ENCODE measurements at regions not wholly inside any gene's neighbourhood (a gene's known extent, or its start where the extent isn't known, plus 50 kb on each side); places are given as distances from the start of the nearest gene placed in this dataset.
"Not testable (repeated sequence)": the region's sequence is repeated elsewhere in the genome, so short reads cannot be mapped to it uniquely, and the experiment has no call there.

DNA sequence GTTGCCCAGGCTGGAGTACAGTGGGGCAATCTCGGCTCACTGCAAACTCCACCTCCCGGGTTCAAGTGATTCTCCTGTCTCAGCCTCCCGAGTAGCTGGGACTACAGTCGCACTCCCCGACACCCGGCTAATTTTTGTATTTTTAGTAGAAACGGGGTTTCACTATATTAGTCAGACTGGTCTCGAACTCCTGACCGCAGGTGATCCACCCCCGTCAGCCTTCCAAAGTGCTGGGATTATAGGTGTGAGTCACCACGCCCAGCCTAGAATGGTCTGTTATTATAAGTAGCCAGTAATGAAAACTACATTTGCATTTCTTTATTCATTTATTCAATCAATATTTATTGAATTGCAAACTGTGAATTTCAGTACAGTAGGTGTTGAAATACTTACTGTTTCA is 72.6 kb upstream of the ABCA1 start:
- H3K36me3 Mint-ChIP-seq, H3K4me1 Mint-ChIP-seq, H3K9me3 Mint-ChIP-seq, H3K27ac Mint-ChIP-seq, DNase-seq, H3K4me3 Mint-ChIP-seq, H3K27me3 Mint-ChIP-seq: not testable (repeated sequence)

DNA sequence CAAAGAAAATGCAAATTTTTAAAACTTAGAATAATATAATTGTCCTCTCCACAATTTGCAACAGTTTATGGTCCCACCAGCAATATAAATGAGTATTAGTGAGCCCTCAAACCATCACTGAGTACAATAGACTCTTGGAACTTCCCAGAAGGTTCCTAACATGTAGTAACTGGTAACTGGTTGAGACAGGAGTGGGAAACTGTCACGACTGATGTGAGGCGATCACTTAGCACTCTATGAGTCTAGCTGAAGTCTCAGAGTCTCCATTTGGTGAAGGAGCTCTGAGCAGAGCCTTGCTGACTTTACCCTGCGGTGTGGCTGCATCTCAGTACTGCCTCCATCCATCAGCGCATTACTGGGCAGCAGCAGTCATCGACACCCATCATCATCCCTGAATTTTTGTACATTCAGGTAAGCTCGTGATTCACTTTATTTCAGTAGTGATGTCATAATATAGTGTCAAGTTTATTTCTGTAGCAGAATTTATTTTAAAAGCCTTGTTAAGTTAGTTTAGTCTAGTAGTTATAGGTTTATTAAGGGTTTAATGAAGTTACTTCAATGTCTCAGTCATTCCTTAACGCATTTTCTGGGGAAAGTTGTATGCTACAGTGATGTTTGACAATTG is 76.6 kb upstream of the ABCA1 start:
- DNase-seq: no peak
- no peak overlapping the region for H3K4me3 Mint-ChIP-seq
- H3K27me3 Mint-ChIP-seq: peaks cover 2% of the 10 kb centered on the region
- no peak overlapping the region for H3K27ac Mint-ChIP-seq
- peaks cover 6% of the 10 kb centered on the region for H3K4me1 Mint-ChIP-seq
- H3K9me3 Mint-ChIP-seq: no peaks in the 10 kb centered on the region
- no peaks in the 10 kb centered on the region for H3K36me3 Mint-ChIP-seq

DNA sequence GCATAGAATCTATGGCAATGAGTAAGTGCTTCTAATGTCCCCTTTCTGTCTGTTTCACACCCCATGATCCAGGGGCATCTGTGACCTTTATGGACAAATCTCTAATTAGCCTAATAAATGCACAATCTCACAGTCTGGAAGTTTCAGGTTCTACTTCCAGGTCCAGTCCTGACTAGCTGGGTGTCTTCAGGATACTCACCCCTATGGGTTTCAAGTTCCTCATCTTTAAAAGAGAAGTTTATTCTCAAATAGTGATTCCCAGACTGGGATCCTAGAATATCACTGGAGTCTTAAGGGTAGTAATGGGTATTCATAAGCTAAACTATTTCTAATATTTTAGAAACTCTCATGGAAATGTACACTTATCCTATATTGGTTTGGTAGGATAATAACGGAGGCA is 77.2 kb upstream of the ABCA1 start:
- H3K27me3 Mint-ChIP-seq: no peaks in the 10 kb centered on the region
- H3K27ac Mint-ChIP-seq: no peak overlapping the region
- no peak for DNase-seq
- H3K36me3 Mint-ChIP-seq: no peaks in the 10 kb centered on the region
- H3K9me3 Mint-ChIP-seq: no peaks in the 10 kb centered on the region
- no peak overlapping the region for H3K4me3 Mint-ChIP-seq
- peaks cover 6% of the 10 kb centered on the region for H3K4me1 Mint-ChIP-seq

DNA sequence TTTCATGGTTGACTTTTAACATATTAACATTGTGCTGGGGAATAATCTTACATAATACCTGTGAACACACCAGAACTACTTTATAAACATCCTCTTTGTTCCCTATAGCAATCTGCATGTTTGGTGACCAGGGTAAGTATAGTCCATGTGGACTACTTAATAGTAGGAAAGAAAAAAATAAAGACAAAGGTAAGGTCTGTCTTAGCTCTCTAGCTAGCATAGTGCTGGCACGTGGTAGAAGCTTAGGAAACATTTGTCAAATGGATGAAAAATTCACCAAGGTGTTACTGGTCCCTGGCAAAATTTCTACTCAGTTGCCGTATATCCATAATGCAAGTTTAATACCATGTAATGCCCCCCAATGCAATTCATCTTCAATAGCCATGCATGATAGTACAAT is 78.6 kb upstream of the ABCA1 start:
- H3K27me3 Mint-ChIP-seq: no peaks in the 10 kb centered on the region
- no peak for DNase-seq

DNA sequence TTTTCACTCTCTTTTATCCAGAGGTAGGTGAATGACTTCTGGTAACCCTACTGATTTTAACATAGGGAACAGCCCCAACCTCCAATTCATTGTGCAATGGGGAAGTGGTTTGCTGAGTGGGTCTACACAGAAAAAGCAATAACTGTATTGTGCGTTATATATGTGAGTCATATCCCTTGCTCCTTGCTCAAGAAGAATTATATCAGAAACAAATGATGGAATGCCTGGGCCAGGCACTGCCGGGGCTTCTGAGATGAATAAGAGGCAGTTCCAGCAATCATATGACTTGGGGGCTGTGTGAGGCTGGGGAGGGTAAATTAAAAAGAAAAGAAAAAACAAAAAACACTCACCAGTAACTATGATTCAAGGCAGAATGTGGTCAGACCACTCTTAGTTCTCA is 79.2 kb upstream of the ABCA1 start:
- no peak overlapping the region for H3K27ac Mint-ChIP-seq
- no peaks in the 10 kb centered on the region for H3K27me3 Mint-ChIP-seq
- H3K4me1 Mint-ChIP-seq: peaks cover 6% of the 10 kb centered on the region
- no peak for DNase-seq
- H3K36me3 Mint-ChIP-seq: no peaks in the 10 kb centered on the region
- H3K4me3 Mint-ChIP-seq: no peak overlapping the region
- H3K9me3 Mint-ChIP-seq: no peaks in the 10 kb centered on the region

More for the DNA sequence above, 78.6 kb upstream of the ABCA1 start:
- Mint-ChIP-seq H3K36me3 (no peaks in the 10 kb centered on the region), H3K27ac (no peak overlapping the region), H3K9me3 (no peaks in the 10 kb centered on the region), H3K4me1 (peaks cover 6% of the 10 kb centered on the region), H3K4me3 (no peak overlapping the region)

DNA sequence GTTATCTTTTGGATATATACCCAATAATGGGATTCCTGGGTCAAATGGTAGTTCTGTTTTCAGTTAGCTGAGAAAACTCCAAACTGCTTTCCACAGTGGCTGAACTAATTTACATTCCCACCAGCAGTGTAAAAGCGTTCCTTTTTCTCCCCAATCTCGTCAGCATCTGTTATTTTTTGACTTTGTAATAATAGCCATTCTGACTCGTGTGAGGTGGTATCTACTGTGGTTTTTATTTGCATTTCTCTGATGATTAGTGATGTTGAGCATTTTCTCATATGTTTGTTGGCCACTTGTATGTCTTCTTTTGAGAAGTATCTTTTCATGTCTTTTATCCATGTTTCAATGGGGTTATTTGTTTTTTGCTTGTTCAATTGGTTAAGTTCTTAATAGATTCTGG is 82.1 kb upstream of the ABCA1 start:
- H3K4me3 Mint-ChIP-seq, H3K36me3 Mint-ChIP-seq, H3K27me3 Mint-ChIP-seq, H3K27ac Mint-ChIP-seq, H3K9me3 Mint-ChIP-seq, H3K4me1 Mint-ChIP-seq, DNase-seq: not testable (repeated sequence)

- no peak for DNase-seq
- H3K36me3 Mint-ChIP-seq: no peaks in the 10 kb centered on the region
- H3K9me3 Mint-ChIP-seq: no peaks in the 10 kb centered on the region
- no peaks in the 10 kb centered on the region for H3K27me3 Mint-ChIP-seq
- no peak overlapping the region for H3K4me3 Mint-ChIP-seq
- H3K27ac Mint-ChIP-seq: no peak overlapping the region
- no peaks in the 10 kb centered on the region for H3K4me1 Mint-ChIP-seq
Measured at GRCh38 chr9:105021917-105022316, 94.0 kb upstream of the ABCA1 start.

GRCh38 chr9:105022545-105022944 is 94.6 kb upstream of the ABCA1 start:
- DNase-seq, H3K27ac Mint-ChIP-seq, H3K4me1 Mint-ChIP-seq, H3K9me3 Mint-ChIP-seq, H3K36me3 Mint-ChIP-seq, H3K27me3 Mint-ChIP-seq, H3K4me3 Mint-ChIP-seq: not testable (repeated sequence)

GRCh38 chr9:105023788-105024187 is 95.8 kb upstream of the ABCA1 start:
- no peak for DNase-seq
- no peak overlapping the region for H3K27ac Mint-ChIP-seq
- no peak overlapping the region for H3K4me3 Mint-ChIP-seq
- H3K27me3 Mint-ChIP-seq: no peaks in the 10 kb centered on the region
- H3K9me3 Mint-ChIP-seq: no peaks in the 10 kb centered on the region
- no peaks in the 10 kb centered on the region for H3K36me3 Mint-ChIP-seq
- H3K4me1 Mint-ChIP-seq: no peaks in the 10 kb centered on the region

DNA sequence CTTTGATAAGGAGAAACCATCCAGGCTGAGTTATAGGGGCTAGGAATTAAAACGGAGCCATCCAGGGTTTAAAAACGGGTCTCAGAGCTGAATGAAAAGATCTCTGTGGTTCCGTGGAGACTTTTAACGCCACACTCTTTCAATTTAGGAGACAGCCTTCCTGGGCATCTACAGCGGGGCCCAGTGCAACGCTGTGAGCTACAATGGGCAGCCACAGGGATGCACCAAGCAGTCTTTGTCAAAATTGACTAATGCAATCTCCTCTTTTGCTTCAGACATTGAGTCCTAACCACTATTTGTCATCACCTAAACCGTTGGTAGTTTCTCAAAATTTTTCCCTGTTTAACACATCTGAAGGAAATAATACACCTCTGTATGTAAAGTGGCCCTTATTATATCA is 96.6 kb upstream of the ABCA1 start:
- DNase-seq: no peak
- Mint-ChIP-seq H3K27ac (no peak overlapping the region), H3K4me1 (no peaks in the 10 kb centered on the region), H3K9me3 (no peaks in the 10 kb centered on the region), H3K27me3 (no peaks in the 10 kb centered on the region), H3K36me3 (no peaks in the 10 kb centered on the region), H3K4me3 (no peak overlapping the region)

GRCh38 chr9:105026451-105026850 is 98.5 kb upstream of the ABCA1 start:
- H3K9me3 Mint-ChIP-seq: no peaks in the 10 kb centered on the region
- H3K4me1 Mint-ChIP-seq: no peaks in the 10 kb centered on the region
- no peak overlapping the region for H3K27ac Mint-ChIP-seq
- DNase-seq: no peak
- no peaks in the 10 kb centered on the region for H3K36me3 Mint-ChIP-seq
- no peaks in the 10 kb centered on the region for H3K27me3 Mint-ChIP-seq
- no peak overlapping the region for H3K4me3 Mint-ChIP-seq

DNA sequence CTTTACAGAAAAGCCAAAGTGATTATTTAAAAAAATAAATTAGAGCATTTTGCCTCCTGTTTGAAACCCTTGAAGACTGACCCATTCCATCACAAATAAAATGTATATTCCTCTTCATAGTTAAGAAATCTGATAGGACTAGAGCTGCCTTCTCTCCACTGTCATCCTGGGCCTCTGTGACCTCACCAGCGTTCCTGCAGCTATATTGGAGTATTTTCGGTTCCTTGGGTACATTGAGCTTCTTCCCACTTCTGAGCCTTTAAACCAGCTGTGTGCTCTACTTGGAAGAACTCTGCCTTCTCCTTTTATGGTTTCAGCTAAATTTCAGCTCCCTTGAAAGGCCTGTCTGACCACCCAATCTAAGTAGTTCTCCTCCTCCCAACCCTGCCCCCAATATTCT is 99.1 kb upstream of the ABCA1 start:
- DNase-seq: no peak
- no peaks in the 10 kb centered on the region for H3K36me3 Mint-ChIP-seq
- H3K9me3 Mint-ChIP-seq: no peaks in the 10 kb centered on the region
- no peaks in the 10 kb centered on the region for H3K4me1 Mint-ChIP-seq
- no peak overlapping the region for H3K27ac Mint-ChIP-seq
- H3K27me3 Mint-ChIP-seq: no peaks in the 10 kb centered on the region
- H3K4me3 Mint-ChIP-seq: no peak overlapping the region

DNA sequence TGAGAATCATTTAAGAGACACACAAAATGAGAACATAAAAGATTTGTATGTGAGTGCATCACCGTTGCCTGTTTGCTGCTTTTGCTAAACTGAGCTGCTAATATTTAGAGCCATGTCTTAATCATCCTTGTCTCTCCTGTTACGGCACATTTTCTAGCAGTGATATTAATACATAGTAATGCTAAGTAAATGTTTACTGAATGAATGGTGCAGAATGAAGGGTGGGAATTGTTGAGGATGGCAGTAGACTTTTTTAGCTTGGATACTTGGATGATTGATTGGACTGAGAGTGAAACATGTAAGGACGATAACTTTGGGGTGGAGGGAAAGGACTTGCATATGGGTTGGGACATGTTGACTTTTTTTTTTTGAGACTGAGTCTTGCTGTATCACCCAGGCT is 102.3 kb upstream of the ABCA1 start:
- no peak for DNase-seq
- Mint-ChIP-seq H3K9me3 (peaks cover 3% of the 10 kb centered on the region), H3K27ac (no peak overlapping the region), H3K4me3 (no peak overlapping the region), H3K36me3 (no peaks in the 10 kb centered on the region), H3K27me3 (no peaks in the 10 kb centered on the region), H3K4me1 (no peaks in the 10 kb centered on the region)

DNA sequence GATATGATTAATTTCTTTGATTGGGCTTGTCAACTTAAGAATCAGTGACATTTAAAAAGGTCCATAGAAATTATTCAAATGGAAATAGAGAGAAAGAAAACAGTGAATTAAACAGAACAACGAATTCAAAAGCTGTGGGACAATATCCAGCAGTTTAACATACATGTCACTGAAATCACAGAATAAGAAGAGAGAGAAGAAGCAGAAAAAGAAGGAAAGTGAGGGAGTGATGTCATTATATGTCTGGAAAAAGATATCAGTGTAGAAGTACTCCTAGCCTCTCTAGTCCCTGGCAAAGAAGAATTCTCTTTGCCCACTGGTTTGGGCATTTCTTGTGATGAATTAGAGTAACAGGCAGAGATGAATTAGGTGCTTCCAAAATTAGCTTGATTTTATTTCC is 109.2 kb upstream of the ABCA1 start:
- no peak overlapping the region for H3K4me3 Mint-ChIP-seq
- H3K36me3 Mint-ChIP-seq: no peaks in the 10 kb centered on the region
- H3K27ac Mint-ChIP-seq: no peak overlapping the region
- no peak for DNase-seq
- no peaks in the 10 kb centered on the region for H3K4me1 Mint-ChIP-seq
- no peaks in the 10 kb centered on the region for H3K27me3 Mint-ChIP-seq
- peaks cover 9% of the 10 kb centered on the region for H3K9me3 Mint-ChIP-seq

GRCh38 chr9:105038051-105038450 is 110.1 kb upstream of the ABCA1 start:
- Mint-ChIP-seq H3K4me3 (no peak overlapping the region), H3K4me1 (no peaks in the 10 kb centered on the region), H3K9me3 (peaks cover 9% of the 10 kb centered on the region), H3K36me3 (no peaks in the 10 kb centered on the region), H3K27ac (no peak overlapping the region), H3K27me3 (peaks cover 3% of the 10 kb centered on the region)
- no peak for DNase-seq

DNA sequence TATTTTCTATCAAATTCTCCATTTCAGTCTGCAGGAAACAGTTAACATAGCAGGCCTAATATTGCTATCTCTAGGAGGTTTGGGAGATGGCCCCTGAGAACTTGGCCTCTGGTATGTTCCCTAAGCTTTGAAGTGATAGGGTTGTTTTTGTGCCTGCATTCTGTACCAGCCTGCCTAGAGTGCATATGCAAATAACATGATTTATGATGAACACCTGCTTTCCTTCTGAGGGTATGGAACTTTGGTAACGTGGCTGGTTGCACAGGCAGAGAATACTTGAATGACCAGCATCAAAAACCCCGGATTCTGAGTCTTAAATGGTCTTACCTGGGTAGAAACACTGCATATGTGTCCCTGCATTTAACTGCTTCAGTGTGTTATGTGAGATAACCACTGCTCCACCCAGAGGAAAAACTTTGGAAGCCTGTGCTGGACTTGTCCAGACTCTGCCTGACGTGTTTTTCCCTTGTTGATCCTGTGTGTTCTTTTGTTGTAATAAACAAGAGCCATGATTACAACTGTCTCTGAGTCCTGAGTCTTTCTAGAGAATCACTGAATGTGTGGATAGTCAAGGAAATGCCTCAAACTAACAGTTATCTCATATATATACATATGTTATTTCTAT is 111.3 kb upstream of the ABCA1 start:
- H3K36me3 Mint-ChIP-seq: no peaks in the 10 kb centered on the region
- DNase-seq: no peak
- peaks cover 4% of the 10 kb centered on the region for H3K27me3 Mint-ChIP-seq
- H3K27ac Mint-ChIP-seq: no peak overlapping the region
- no peaks in the 10 kb centered on the region for H3K4me1 Mint-ChIP-seq
- no peak overlapping the region for H3K4me3 Mint-ChIP-seq
- H3K9me3 Mint-ChIP-seq: peaks cover 7% of the 10 kb centered on the region

All from activated naive CD8-positive, alpha-beta T cell treated with anti-CD3 and anti-CD28 coated beads for 36 hours (primary cell).